ENCODE measurements at regions not wholly inside any gene's neighbourhood (a gene's known extent, or its start where the extent isn't known, plus 50 kb on each side); places are given as distances from the start of the nearest gene placed in this dataset.

- no peak for DNase-seq
- Histone ChIP-seq H3K4me1 (ENCODE audit: control insufficient read depth in 1 of 2, extremely low read depth in 1 of 2, insufficient read depth in 2 of 2, low read length in 2 of 2) (peaks cover 0 to 15% of the 10 kb centered on the region in 2 experiments), H3K4me3 (ENCODE audit: control insufficient read depth in 1 of 2, extremely low read depth in 1 of 2, low read length in 1 of 2) (no peak overlapping the region), H3K9me3 (no peaks in the 10 kb centered on the region), H3K36me3 (ENCODE audit: control insufficient read depth in 2 of 2, extremely low read depth in 1 of 2, insufficient read depth in 1 of 2, low read length in 1 of 2) (no peaks in the 10 kb centered on the region), H3K27ac (ENCODE audit: low read length) (no peak overlapping the region), H3K27me3 (replicated peaks in 1 of 2; ENCODE audit: control insufficient read depth in 2 of 2, extremely low read depth in 1 of 2, insufficient read depth in 2 of 2, low read length in 1 of 2) (peaks cover 0 to 47% of the 10 kb centered on the region in 2 experiments)
- Mint-ChIP-seq H3K27me3 (peaks cover 8 to 32% of the 10 kb centered on the region in 2 donors), H3K27ac (no peak overlapping the region), H3K9me3 (no peaks in the 10 kb centered on the region), H3K36me3 (no peaks in the 10 kb centered on the region), H3K4me3 (peak overlapping the region in 1 of 3 donors; percentile 79), H3K4me1 (peaks cover 9 to 12% (median 10%) of the 10 kb centered on the region in 3 donors)
- no peak for ATAC-seq (replicated peaks in 1 of 4)
- WGBS (ENCODE audit: insufficient coverage) = 86% methylated on average over 10 of the region's 10 CpGs
- ChIA-PET POLR2A (no interaction called here), CTCF (no interaction called here)
Measured at GRCh38 chr10:78407966-78408365, 374.3 kb downstream of the RPS24 start.

- CTCF ChIA-PET = no interaction called here
- Histone ChIP-seq H3K4me1 (ENCODE audit: control insufficient read depth in 1 of 2, extremely low read depth in 1 of 2, insufficient read depth in 2 of 2, low read length in 2 of 2) (peaks cover 0 to 15% of the 10 kb centered on the region in 2 experiments), H3K4me3 (ENCODE audit: control insufficient read depth in 1 of 2, extremely low read depth in 1 of 2, low read length in 1 of 2) (no peak overlapping the region), H3K27me3 (replicated peaks in 1 of 2; ENCODE audit: control insufficient read depth in 2 of 2, extremely low read depth in 1 of 2, insufficient read depth in 2 of 2, low read length in 1 of 2) (peaks cover 0 to 47% of the 10 kb centered on the region in 2 experiments), H3K27ac (ENCODE audit: low read length) (no peak overlapping the region), H3K9me3 (no peaks in the 10 kb centered on the region), H3K36me3 (ENCODE audit: control insufficient read depth in 2 of 2, extremely low read depth in 1 of 2, insufficient read depth in 1 of 2, low read length in 1 of 2) (no peaks in the 10 kb centered on the region)
- no peak overlapping the region for H3K4me3 Mint-ChIP-seq
- peaks cover 8 to 29% of the 10 kb centered on the region in 2 donors for H3K27me3 Mint-ChIP-seq
- no peaks in the 10 kb centered on the region for H3K9me3 Mint-ChIP-seq
- ATAC-seq (replicated peaks in 1 of 4) (no peak), DNase-seq (no peak)
- no peak overlapping the region for H3K27ac Mint-ChIP-seq
- POLR2A ChIA-PET = no interaction called here
- no peaks in the 10 kb centered on the region for H3K36me3 Mint-ChIP-seq
- WGBS (ENCODE audit: insufficient coverage) = 71% methylated on average over 7 of the region's 12 CpGs
- peaks cover 9 to 12% (median 10%) of the 10 kb centered on the region in 3 donors for H3K4me1 Mint-ChIP-seq
Measured at GRCh38 chr10:78408671-78409472, 375.2 kb downstream of the RPS24 start.

GRCh38 chr10:78410046-78410965 is 376.6 kb downstream of the RPS24 start:
- H3K27ac Mint-ChIP-seq = no peak overlapping the region
- Histone ChIP-seq H3K36me3 (ENCODE audit: control insufficient read depth in 2 of 2, extremely low read depth in 1 of 2, insufficient read depth in 1 of 2, low read length in 1 of 2) (no peaks in the 10 kb centered on the region), H3K27ac (ENCODE audit: low read length) (no peak overlapping the region), H3K27me3 (replicated peaks in 1 of 2; ENCODE audit: control insufficient read depth in 2 of 2, extremely low read depth in 1 of 2, insufficient read depth in 2 of 2, low read length in 1 of 2) (peaks cover 0 to 47% of the 10 kb centered on the region in 2 experiments), H3K4me1 (ENCODE audit: control insufficient read depth in 1 of 2, extremely low read depth in 1 of 2, insufficient read depth in 2 of 2, low read length in 2 of 2) (peaks cover 0 to 15% of the 10 kb centered on the region in 2 experiments), H3K9me3 (no peaks in the 10 kb centered on the region), H3K4me3 (ENCODE audit: control insufficient read depth in 1 of 2, extremely low read depth in 1 of 2, low read length in 1 of 2) (no peak overlapping the region)
- ChIA-PET CTCF (no interaction called here), POLR2A (no interaction called here)
- H3K4me3 Mint-ChIP-seq = no peak overlapping the region
- DNase-seq (no peak), ATAC-seq (replicated peaks in 1 of 4) (no peak)
- H3K9me3 Mint-ChIP-seq = no peaks in the 10 kb centered on the region
- H3K36me3 Mint-ChIP-seq = no peaks in the 10 kb centered on the region
- 82% methylated on average over 6 of the region's 15 CpGs for WGBS (ENCODE audit: insufficient coverage)
- peaks cover 9 to 12% (median 10%) of the 10 kb centered on the region in 3 donors for H3K4me1 Mint-ChIP-seq
- H3K27me3 Mint-ChIP-seq = peaks cover 8 to 28% of the 10 kb centered on the region in 2 donors

- peaks cover 0 to 10% of the 10 kb centered on the region in 2 experiments for H3K4me1 ChIP-seq (ENCODE audit: control insufficient read depth in 1 of 2, extremely low read depth in 1 of 2, insufficient read depth in 2 of 2, low read length in 2 of 2)
- H3K27me3 ChIP-seq (replicated peaks in 1 of 2; ENCODE audit: control insufficient read depth in 2 of 2, extremely low read depth in 1 of 2, insufficient read depth in 2 of 2, low read length in 1 of 2) = peaks cover 0 to 35% of the 10 kb centered on the region in 2 experiments
- no CpG with 5 or more reads among the region's 2 CpGs for WGBS (ENCODE audit: insufficient coverage)
- H3K27ac Mint-ChIP-seq = no peak overlapping the region
- H3K9me3 ChIP-seq = no peaks in the 10 kb centered on the region
- POLR2A ChIA-PET = no interaction called here
- H3K36me3 ChIP-seq (ENCODE audit: control insufficient read depth in 2 of 2, extremely low read depth in 1 of 2, insufficient read depth in 1 of 2, low read length in 1 of 2) = no peaks in the 10 kb centered on the region
- CTCF ChIA-PET = no interaction called here
- no peak overlapping the region for H3K4me3 ChIP-seq (ENCODE audit: control insufficient read depth in 1 of 2, extremely low read depth in 1 of 2, low read length in 1 of 2)
- H3K4me3 Mint-ChIP-seq = no peak overlapping the region
- ATAC-seq (replicated peaks in 1 of 4) = no peak
- H3K4me1 Mint-ChIP-seq = peaks cover 4 to 7% (median 6%) of the 10 kb centered on the region in 3 donors
- H3K36me3 Mint-ChIP-seq = no peaks in the 10 kb centered on the region
- DNase-seq = no peak
- peaks cover 3 to 14% of the 10 kb centered on the region in 2 donors for H3K27me3 Mint-ChIP-seq
- no peaks in the 10 kb centered on the region for H3K9me3 Mint-ChIP-seq
- H3K27ac ChIP-seq (ENCODE audit: low read length) = no peak overlapping the region
Measured at GRCh38 chr10:78411716-78412115, 378.1 kb downstream of the RPS24 start.

GRCh38 chr10:78412605-78413004 is 378.9 kb downstream of the RPS24 start:
- ChIA-PET POLR2A (no interaction called here), CTCF (interaction anchor here in 1 of 2 donors (0.7 kb wide), 1 partner anchor 22 kb away, joined by 5 read pairs; no protein-coding TSS in a partner anchor)
- H3K9me3 Mint-ChIP-seq = no peaks in the 10 kb centered on the region
- no CpG with 5 or more reads among the region's 4 CpGs for WGBS (ENCODE audit: insufficient coverage)
- Histone ChIP-seq H3K9me3 (no peaks in the 10 kb centered on the region), H3K27ac (ENCODE audit: low read length) (no peak overlapping the region), H3K27me3 (replicated peaks in 1 of 2; ENCODE audit: control insufficient read depth in 2 of 2, extremely low read depth in 1 of 2, insufficient read depth in 2 of 2, low read length in 1 of 2) (peaks cover 0 to 26% of the 10 kb centered on the region in 2 experiments), H3K36me3 (ENCODE audit: control insufficient read depth in 2 of 2, extremely low read depth in 1 of 2, insufficient read depth in 1 of 2, low read length in 1 of 2) (no peaks in the 10 kb centered on the region), H3K4me3 (ENCODE audit: control insufficient read depth in 1 of 2, extremely low read depth in 1 of 2, low read length in 1 of 2) (no peak overlapping the region), H3K4me1 (ENCODE audit: control insufficient read depth in 1 of 2, extremely low read depth in 1 of 2, insufficient read depth in 2 of 2, low read length in 2 of 2) (peaks cover 0 to under 1% of the 10 kb centered on the region in 2 experiments)
- H3K4me1 Mint-ChIP-seq = peaks cover 0 to 2% (median 2%) of the 10 kb centered on the region in 3 donors
- H3K36me3 Mint-ChIP-seq = no peaks in the 10 kb centered on the region
- ATAC-seq (replicated peaks in 1 of 4) (no peak), DNase-seq (no peak)
- H3K27me3 Mint-ChIP-seq = peaks cover 0 to 8% of the 10 kb centered on the region in 2 donors
- no peak overlapping the region for H3K27ac Mint-ChIP-seq
- H3K4me3 Mint-ChIP-seq = no peak overlapping the region

All from T-cell (primary cell).